Omental fat pad (tissue), 3 donors: ENCODE measurements at regions not wholly inside any gene's neighbourhood (a gene's known extent, or its start where the extent isn't known, plus 50 kb on each side); places are given as distances from the start of the nearest gene placed in this dataset.

Source experiments
- ATAC-seq: fragments of 150-250 bp; one replicate; pipeline ENCODE4 v1.9.1; 2016; ENCODE audit warnings: mild to moderate bottlenecking, moderate library complexity; ENCODE audit not compliant: low FRiP score
- DNase-seq: peaks from one replicate; pipeline ENCODE4 v3.0.0-alpha.2; 2019; ENCODE audit warnings: low spot score
- TF ChIP-seq, protein P1 (sequence below), 3 donors: fragments of 450-650 bp; IDR thresholded peaks; one replicate each; pipeline ENCODE4 v1.5.1; 2016 to 2017; ENCODE audit warnings: antibody characterized with exemption in 3 of 3, mild to moderate bottlenecking in 3 of 3, moderate library complexity in 2 of 3

DNA sequence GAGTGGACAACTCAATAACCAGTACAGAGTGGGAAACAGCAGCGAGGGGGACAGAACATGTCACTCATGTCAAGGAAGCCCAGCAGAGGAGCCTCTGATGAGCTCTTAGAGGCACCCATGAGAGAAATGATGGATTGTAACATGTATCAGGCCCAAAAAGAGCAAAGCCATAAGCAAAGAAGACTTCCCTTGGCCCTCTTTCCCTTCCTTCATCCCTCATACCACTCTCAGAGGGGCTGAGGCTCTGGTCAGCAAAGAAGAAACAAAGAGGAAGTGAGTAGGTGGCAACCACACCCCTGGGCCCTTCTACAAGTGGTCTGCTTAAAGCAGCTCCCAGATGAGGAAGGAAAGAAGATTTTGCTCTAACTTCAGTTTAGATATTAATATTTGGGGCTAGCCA lies 112.8 kb downstream of the CDC42EP3 start:
- TF ChIP-seq, protein P1, sequence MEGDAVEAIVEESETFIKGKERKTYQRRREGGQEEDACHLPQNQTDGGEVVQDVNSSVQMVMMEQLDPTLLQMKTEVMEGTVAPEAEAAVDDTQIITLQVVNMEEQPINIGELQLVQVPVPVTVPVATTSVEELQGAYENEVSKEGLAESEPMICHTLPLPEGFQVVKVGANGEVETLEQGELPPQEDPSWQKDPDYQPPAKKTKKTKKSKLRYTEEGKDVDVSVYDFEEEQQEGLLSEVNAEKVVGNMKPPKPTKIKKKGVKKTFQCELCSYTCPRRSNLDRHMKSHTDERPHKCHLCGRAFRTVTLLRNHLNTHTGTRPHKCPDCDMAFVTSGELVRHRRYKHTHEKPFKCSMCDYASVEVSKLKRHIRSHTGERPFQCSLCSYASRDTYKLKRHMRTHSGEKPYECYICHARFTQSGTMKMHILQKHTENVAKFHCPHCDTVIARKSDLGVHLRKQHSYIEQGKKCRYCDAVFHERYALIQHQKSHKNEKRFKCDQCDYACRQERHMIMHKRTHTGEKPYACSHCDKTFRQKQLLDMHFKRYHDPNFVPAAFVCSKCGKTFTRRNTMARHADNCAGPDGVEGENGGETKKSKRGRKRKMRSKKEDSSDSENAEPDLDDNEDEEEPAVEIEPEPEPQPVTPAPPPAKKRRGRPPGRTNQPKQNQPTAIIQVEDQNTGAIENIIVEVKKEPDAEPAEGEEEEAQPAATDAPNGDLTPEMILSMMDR (IDR thresholded peaks at IDR 0.05) = no peak
- DNase-seq = no peak
- no peak for ATAC-seq

DNA sequence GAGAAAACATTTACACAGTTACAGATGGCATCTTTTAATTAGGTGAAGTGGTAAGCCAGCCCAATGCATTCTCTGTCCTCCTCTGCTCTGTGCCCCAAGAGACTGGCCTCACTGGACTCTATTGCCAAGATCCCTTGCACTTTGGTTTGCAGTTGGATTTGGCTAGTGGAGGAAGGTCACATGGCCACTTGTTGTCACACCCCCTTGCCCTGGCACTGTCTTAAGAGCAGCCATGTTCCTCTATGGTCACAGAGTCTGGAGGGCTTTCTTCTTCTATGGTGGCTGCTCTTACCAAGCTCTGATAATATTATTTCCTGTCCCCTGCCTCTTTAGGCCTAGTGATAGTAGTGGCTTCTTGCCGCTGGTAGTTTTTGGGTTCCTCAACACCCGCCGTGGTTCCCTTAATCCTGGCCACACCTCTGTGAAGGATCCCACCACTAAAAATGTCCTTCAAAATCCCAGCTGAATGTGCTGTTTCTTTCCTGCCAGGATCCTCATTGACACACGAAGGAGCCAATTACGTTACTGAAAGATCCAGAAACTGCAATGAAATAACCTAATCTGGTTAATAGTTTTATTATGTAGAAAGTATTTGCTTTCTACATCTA lies 111.1 kb downstream of the CDC42EP3 start:
- ATAC-seq (no peak), DNase-seq (no peak)
- TF ChIP-seq, protein P1 (IDR thresholded peaks at IDR 0.05) = no peak

- TF ChIP-seq, protein P1 (IDR thresholded peaks at IDR 0.05) = no peak
- ATAC-seq (peak; percentile 29), DNase-seq (no peak)
Observed at GRCh38 chr2:37560863-37561614, 110.4 kb downstream of the CDC42EP3 start.

- DNase-seq (no peak), ATAC-seq (peak; percentile 81)
- TF ChIP-seq, protein P1 (IDR thresholded peaks at IDR 0.05) = no peak
Observed at GRCh38 chr2:37561615-37562569, 109.5 kb downstream of the CDC42EP3 start.

DNA sequence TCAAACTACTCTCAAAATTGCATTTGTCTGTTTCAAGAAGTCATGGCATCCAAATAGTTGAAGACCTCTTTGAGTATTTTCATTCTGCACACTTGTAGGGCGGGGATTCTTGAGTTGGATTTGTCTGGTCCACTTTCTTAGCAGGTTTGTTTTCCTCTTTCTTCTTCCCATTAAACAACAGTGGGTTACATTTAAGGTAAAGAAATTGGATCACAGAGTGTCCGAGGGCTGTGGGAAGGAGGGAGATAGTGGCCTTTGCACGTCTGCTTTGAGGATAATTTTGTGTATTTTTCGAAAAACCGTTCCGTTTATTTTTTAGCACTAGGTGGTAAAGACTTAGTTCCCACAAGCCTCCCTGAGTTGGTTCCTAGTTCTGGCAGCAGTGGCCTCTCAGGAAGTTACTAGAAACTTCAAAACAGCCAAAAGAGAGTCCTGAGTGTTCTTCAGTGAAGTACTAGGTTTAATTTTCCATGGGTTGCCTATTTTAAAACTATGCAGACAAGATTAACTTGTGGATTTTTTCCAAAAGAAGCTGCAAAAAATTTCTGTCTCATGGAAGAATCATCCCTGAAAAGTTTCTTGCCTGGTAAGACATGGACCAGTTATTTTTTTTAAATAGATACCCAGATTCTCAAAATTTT lies 107.9 kb downstream of the CDC42EP3 start:
- TF ChIP-seq, protein P1 (IDR thresholded peaks at IDR 0.05) = no peak
- ATAC-seq (no peak), DNase-seq (no peak)

- TF ChIP-seq, protein P1 (IDR thresholded peaks at IDR 0.05) = no peak
- no peak for DNase-seq
- ATAC-seq = no peak
Observed at GRCh38 chr2:37564356-37564755, 107.1 kb downstream of the CDC42EP3 start.
